Pons (tissue), 1 donor: ENCODE measurements at regions not wholly inside any gene's neighbourhood (a gene's known extent, or its start where the extent isn't known, plus 50 kb on each side); places are given as distances from the start of the nearest gene placed in this dataset.
"Not testable (repeated sequence)": the region's sequence is repeated elsewhere in the genome, so short reads cannot be mapped to it uniquely, and the experiment has no call there.

Experiments
- DNase-seq: peaks from one replicate; pipeline ENCODE4 v3.0.0-alpha.2; 2016; ENCODE audit warnings: low spot score

GRCh38 chrY:7588176-7588575 is 676.6 kb upstream of the AMELY start:
- DNase-seq = not testable (repeated sequence)

GRCh38 chrY:7562541-7562940 is 651.0 kb upstream of the AMELY start:
- DNase-seq = no peak

GRCh38 chrY:7557675-7558074 is 646.1 kb upstream of the AMELY start:
- DNase-seq = no peak

GRCh38 chrY:7555006-7555405 is 643.5 kb upstream of the AMELY start:
- DNase-seq = no peak

- no peak for DNase-seq
These were observed 633.5 kb upstream of the AMELY start for GRCh38 chrY:7545060-7545459.

- no peak for DNase-seq
These were observed 632.7 kb upstream of the AMELY start for GRCh38 chrY:7544172-7544770.

GRCh38 chrY:7543506-7543905 is 632.0 kb upstream of the AMELY start:
- no peak for DNase-seq

- DNase-seq = no peak
These were observed 630.8 kb upstream of the AMELY start for GRCh38 chrY:7542256-7542858.

GRCh38 chrY:7529396-7529795 is 617.8 kb upstream of the AMELY start:
- DNase-seq = no peak

GRCh38 chrY:7527568-7527967 is 616.0 kb upstream of the AMELY start:
- not testable (repeated sequence) for DNase-seq

GRCh38 chrY:7518387-7518786 is 606.8 kb upstream of the AMELY start:
- DNase-seq = no peak

- DNase-seq = no peak
These were observed 604.7 kb upstream of the AMELY start for GRCh38 chrY:7516268-7516667.

- DNase-seq = no peak
These were observed 604.3 kb upstream of the AMELY start for GRCh38 chrY:7515812-7516211.

- no peak for DNase-seq
These were observed 591.3 kb upstream of the AMELY start for GRCh38 chrY:7502896-7503295.

- no peak for DNase-seq
These were observed 589.7 kb upstream of the AMELY start for GRCh38 chrY:7501236-7501635.

- DNase-seq = no peak
These were observed 584.4 kb upstream of the AMELY start for GRCh38 chrY:7496001-7496400.

- not testable (repeated sequence) for DNase-seq
These were observed 573.1 kb upstream of the AMELY start for GRCh38 chrY:7484455-7485285.

- DNase-seq = no peak
These were observed 560.4 kb upstream of the AMELY start for GRCh38 chrY:7471976-7472375.

- DNase-seq = no peak
These were observed 558.5 kb upstream of the AMELY start for GRCh38 chrY:7470037-7470436.

- no peak for DNase-seq
These were observed 557.6 kb upstream of the AMELY start for GRCh38 chrY:7468951-7469745.

GRCh38 chrY:7467796-7468520 is 556.4 kb upstream of the AMELY start:
- no peak for DNase-seq

GRCh38 chrY:7465185-7465621 is 553.7 kb upstream of the AMELY start:
- DNase-seq = no peak
